ENCODE measurements at regions not wholly inside any gene's neighbourhood (a gene's known extent, or its start where the extent isn't known, plus 50 kb on each side); places are given as distances from the start of the nearest gene placed in this dataset.

DNA sequence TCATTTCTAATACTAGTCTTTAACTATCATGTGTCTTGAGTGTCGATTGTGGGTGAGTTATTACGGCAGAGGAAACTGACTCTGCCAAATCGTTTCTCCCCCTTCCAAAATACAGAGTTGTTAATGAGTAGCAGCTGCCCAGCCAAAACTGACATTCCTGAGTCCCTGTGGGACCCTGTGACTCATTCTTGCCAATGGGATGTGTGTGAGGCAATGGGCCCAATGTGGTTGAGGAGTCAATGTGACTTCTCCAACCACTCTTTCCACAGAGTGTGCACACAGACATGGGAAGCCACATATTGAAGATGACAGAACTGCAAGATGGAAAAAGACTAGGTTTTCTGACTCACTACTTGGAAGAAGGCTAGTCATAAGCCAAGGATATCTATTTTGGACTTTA lies 434.7 kb downstream of the DTWD2 start:
- no peak for DNase-seq (ENCODE audit: low spot score)
- H3K9me3 Mint-ChIP-seq: no peaks in the 10 kb centered on the region
- H3K27ac Mint-ChIP-seq: no peak overlapping the region
- no peak overlapping the region for H3K4me3 Mint-ChIP-seq
- intact Hi-C loops (cut with micrococcal nuclease): no loop called here
- H3K4me1 Mint-ChIP-seq (ENCODE audit: low read depth): no peaks in the 10 kb centered on the region
- H3K36me3 Mint-ChIP-seq (ENCODE audit: low read depth): no peaks in the 10 kb centered on the region
- H3K27me3 Mint-ChIP-seq (ENCODE audit: insufficient read depth): no peaks in the 10 kb centered on the region

DNA sequence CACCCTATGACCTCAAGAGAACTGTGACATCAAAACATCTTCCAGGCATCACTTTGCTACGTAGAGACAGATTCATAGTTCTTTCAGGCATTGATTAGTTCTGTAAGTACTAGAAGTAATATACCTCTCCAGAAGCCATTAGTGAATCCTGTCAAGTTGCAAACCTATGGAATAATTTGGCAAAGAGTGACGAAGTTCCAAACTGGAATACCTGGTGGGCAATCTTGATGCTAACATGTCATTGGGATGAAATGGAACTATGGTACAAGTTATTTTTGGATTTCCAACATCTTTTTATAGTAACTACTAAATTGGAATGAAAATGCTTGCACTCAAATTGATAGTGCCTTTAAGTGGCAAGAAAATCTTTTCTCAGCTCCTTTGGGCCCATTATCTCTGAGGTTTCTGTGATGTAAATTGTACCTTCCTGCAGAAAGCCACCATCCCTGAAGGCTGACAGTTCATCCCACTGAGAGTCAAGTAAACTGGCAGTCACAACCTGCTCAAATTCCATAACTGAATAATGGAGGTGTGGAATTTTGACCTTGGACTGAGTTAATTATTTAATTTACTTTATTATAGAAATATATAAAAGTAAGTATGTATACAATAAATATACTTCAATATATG lies 435.5 kb downstream of the DTWD2 start:
- DNase-seq (ENCODE audit: low spot score): no peak
- Mint-ChIP-seq H3K4me1 (ENCODE audit: low read depth) (no peaks in the 10 kb centered on the region), H3K4me3 (no peak overlapping the region), H3K27me3 (ENCODE audit: insufficient read depth) (no peaks in the 10 kb centered on the region), H3K27ac (no peak overlapping the region), H3K36me3 (ENCODE audit: low read depth) (no peaks in the 10 kb centered on the region), H3K9me3 (no peaks in the 10 kb centered on the region)
- intact Hi-C loops (cut with micrococcal nuclease): no loop called here

DNA sequence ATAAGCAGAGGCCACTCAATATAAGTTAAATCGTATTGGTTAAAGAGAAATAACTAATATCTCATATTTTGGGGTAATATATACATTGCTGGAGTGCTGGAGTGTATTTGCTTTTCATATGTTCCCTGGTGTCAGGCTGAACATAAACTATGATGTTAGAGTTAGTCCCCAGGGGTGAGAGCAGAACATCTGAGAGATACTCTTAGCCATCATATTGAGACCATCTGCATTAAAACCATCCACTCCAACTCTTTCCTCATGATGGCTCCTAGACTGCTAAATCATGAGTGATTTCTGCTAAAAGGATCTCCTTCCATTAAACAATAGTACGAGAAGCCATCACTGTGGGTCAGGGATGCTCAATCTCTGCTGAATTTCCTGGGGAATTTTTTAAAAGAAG lies 436.2 kb downstream of the DTWD2 start:
- H3K4me1 Mint-ChIP-seq (ENCODE audit: low read depth): no peaks in the 10 kb centered on the region
- H3K27me3 Mint-ChIP-seq (ENCODE audit: insufficient read depth): no peaks in the 10 kb centered on the region
- H3K27ac Mint-ChIP-seq: no peak overlapping the region
- intact Hi-C loops (cut with micrococcal nuclease): no loop called here
- H3K36me3 Mint-ChIP-seq (ENCODE audit: low read depth): no peaks in the 10 kb centered on the region
- no peak for DNase-seq (ENCODE audit: low spot score)
- no peak overlapping the region for H3K4me3 Mint-ChIP-seq
- H3K9me3 Mint-ChIP-seq: no peaks in the 10 kb centered on the region

DNA sequence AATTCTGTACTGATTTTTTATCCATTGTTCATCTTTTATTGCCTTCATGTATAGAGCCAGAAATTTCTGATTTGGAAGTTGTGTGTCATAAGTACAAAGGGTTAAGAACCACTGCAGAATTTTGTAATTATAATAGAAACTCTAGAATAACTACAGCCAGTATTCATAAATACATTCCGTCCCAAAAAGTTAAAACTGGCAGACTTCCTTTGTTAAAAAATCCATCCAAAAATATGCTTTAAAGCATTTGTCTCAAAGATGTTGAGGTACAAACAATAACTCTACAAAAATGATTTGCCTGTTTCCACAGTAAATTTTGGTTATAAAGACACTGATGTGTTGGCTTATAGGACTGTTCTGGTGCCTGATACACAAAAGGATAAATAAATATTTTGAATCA lies 436.6 kb downstream of the DTWD2 start:
- no peaks in the 10 kb centered on the region for H3K36me3 Mint-ChIP-seq (ENCODE audit: low read depth)
- H3K27ac Mint-ChIP-seq: no peak overlapping the region
- intact Hi-C loops (cut with micrococcal nuclease): no loop called here
- H3K4me1 Mint-ChIP-seq (ENCODE audit: low read depth): no peaks in the 10 kb centered on the region
- no peaks in the 10 kb centered on the region for H3K27me3 Mint-ChIP-seq (ENCODE audit: insufficient read depth)
- DNase-seq (ENCODE audit: low spot score): no peak
- no peak overlapping the region for H3K4me3 Mint-ChIP-seq
- no peaks in the 10 kb centered on the region for H3K9me3 Mint-ChIP-seq

DNA sequence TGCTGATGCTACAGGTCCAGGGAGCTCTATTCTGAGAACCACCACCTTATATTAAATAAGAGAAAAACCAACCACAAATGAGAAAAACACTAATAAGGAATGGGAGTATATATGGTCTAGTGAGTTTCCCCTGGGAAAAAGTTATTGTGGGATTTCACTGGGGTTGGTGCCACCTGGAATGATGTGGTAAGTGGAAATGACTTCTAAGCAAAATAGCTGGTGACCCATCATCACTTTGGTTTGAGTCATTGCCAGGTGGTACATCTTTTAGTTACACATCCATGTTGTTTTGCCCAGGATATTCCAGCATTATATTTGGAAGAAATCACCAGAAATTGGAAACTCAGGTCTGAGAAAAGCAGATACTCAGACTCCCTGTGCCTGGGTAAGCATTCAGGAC lies 437.3 kb downstream of the DTWD2 start:
- Mint-ChIP-seq H3K9me3 (no peaks in the 10 kb centered on the region), H3K36me3 (ENCODE audit: low read depth) (no peaks in the 10 kb centered on the region), H3K27me3 (ENCODE audit: insufficient read depth) (no peaks in the 10 kb centered on the region), H3K27ac (no peak overlapping the region), H3K4me1 (ENCODE audit: low read depth) (no peaks in the 10 kb centered on the region), H3K4me3 (no peak overlapping the region)
- no peak for DNase-seq (ENCODE audit: low spot score)
- intact Hi-C loops (cut with micrococcal nuclease): no loop called here

DNA sequence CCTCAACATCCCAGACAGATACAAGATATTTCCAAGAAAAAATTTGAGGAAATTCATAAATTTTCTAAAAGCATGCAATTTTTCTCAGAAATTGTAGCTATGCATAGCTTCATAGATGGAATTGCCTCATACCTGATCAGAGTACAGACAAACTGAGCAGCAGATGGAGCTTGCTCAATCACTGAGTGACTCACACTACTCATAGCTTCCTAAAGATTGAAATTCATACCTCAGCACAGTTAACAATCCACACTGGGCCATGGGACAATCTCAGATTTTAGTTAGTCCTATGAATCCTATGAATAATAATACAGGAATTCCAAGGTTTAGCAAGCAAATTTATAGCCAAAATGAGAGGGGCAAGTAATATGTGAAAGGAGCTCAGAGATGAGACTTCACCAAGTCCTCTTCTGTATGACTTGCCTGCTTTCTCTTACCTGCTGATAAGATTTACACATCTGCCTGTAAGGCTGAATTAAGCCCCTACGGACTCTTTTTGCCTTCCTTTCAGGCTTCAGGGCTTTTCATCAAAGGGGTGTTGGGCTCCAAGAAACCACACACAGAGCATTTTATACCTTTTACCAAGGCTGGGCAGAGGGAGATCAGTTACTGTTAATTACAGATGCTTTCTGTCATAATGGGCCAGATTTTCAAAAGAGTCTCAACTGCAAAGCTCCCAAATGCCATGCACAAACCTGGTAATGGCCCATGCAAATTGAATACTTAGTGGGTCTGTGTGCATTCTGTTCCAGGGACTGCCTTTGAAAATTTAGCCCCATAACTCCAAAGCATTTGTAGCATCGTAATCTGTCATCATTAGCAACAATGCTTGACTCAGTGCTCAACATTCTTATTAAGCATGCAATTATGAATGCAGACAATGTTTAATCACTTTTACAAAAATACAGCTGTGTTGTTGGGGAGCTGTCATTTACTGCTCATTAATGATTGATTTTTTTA lies 439.3 kb downstream of the DTWD2 start:
- Mint-ChIP-seq H3K27me3 (ENCODE audit: insufficient read depth) (no peaks in the 10 kb centered on the region), H3K4me3 (no peak overlapping the region), H3K4me1 (ENCODE audit: low read depth) (no peaks in the 10 kb centered on the region), H3K9me3 (no peaks in the 10 kb centered on the region), H3K36me3 (ENCODE audit: low read depth) (no peaks in the 10 kb centered on the region), H3K27ac (no peak overlapping the region)
- intact Hi-C loops (cut with micrococcal nuclease): no loop called here
- DNase-seq (ENCODE audit: low spot score): no peak

DNA sequence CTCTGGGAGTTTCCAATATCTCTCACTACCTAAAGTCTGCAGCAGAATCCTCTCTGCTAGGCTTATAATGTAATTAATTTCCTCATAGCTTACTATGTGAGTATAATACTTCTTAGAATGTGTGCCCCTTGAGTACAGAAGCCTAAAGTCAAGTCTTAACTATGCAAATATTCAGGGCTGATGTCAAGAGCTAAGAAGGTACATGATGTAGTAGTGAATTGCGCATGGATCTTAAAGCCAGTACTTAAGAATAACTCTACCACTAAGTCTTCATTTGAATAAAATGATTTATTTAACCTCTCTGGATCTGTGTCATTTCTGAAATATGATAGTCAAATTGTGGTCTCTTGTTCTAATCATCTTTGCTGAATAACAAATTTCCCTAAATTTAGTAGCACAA lies 442.9 kb downstream of the DTWD2 start:
- no peak overlapping the region for H3K27ac Mint-ChIP-seq
- DNase-seq (ENCODE audit: low spot score): no peak
- no peaks in the 10 kb centered on the region for H3K27me3 Mint-ChIP-seq (ENCODE audit: insufficient read depth)
- H3K36me3 Mint-ChIP-seq (ENCODE audit: low read depth): no peaks in the 10 kb centered on the region
- no peaks in the 10 kb centered on the region for H3K4me1 Mint-ChIP-seq (ENCODE audit: low read depth)
- intact Hi-C loops (cut with micrococcal nuclease): no loop called here
- H3K9me3 Mint-ChIP-seq: no peaks in the 10 kb centered on the region
- no peak overlapping the region for H3K4me3 Mint-ChIP-seq

DNA sequence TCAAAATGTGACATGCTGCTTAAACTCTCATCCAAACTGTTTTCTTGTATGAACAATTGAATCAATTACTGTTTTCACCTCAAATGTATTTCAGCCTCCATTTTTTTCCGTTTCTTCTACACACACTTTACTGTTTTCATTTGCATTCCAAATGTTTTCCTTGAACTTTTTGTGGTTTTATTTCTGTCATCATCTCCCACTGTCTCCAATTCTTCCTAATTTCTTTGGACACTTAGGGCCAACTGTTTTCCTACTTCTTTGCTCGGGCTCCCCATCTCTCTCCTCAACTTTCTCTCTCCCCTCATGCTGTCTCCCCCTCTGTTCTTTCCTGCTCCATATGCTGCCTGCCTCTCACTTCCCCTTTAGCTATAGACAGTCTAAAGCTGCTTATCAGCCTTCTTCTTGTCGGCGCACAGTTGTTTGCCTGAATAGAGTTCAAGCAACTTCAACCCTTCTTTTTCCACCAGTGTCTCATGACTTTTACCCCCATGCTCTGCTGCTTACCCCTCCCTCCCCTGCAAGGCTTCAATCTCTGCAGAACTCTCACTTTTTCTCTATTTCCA lies 443.4 kb downstream of the DTWD2 start:
- Mint-ChIP-seq H3K27ac (no peak overlapping the region), H3K4me3 (no peak overlapping the region), H3K4me1 (ENCODE audit: low read depth) (no peaks in the 10 kb centered on the region), H3K36me3 (ENCODE audit: low read depth) (no peaks in the 10 kb centered on the region), H3K27me3 (ENCODE audit: insufficient read depth) (no peaks in the 10 kb centered on the region), H3K9me3 (no peaks in the 10 kb centered on the region)
- DNase-seq (ENCODE audit: low spot score): no peak
- intact Hi-C loops (cut with micrococcal nuclease): no loop called here

DNA sequence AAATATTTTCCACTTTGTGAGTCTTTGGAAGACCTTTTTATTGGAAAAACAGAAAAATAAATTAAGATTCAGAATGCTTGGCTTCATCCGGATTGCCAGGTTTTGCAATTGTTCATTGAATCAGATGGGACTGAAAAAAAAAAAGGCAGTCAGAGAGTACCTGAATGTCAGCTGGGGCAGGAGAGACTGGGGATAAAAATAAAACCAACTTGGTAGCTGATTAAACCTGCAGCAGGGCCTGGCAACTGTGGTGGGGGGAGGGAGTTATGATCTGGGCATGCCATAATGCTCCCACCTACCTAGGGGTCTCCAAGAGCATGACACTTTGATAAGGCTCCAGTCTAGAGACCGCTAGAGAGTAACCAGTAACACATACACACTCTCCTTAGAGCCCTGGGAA lies 454.4 kb downstream of the DTWD2 start:
- H3K27ac Mint-ChIP-seq: no peak overlapping the region
- no peak for DNase-seq (ENCODE audit: low spot score)
- no peaks in the 10 kb centered on the region for H3K9me3 Mint-ChIP-seq
- no peaks in the 10 kb centered on the region for H3K27me3 Mint-ChIP-seq (ENCODE audit: insufficient read depth)
- H3K4me1 Mint-ChIP-seq (ENCODE audit: low read depth): no peaks in the 10 kb centered on the region
- no peak overlapping the region for H3K4me3 Mint-ChIP-seq
- no peaks in the 10 kb centered on the region for H3K36me3 Mint-ChIP-seq (ENCODE audit: low read depth)
- intact Hi-C loops (cut with micrococcal nuclease): no loop called here

DNA sequence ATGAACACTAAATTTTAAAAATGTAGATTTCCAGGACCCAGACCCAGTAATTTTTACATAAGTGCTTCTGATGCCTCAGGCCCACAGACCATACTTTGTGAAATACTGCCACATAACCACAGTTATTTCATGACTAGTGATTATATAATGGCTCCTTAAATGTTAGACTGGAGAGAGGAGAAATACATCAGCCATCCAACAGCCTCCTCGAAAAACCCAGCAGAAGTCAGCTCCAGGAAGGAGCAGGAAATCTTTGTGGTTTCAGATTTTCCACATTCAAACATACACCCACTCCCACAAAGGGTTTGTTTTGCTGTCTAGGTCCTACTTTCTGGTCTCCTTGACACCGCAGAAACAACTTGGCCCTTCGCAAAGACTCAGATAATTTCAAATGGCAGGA lies 455.2 kb downstream of the DTWD2 start:
- Mint-ChIP-seq H3K4me1 (ENCODE audit: low read depth) (no peaks in the 10 kb centered on the region), H3K4me3 (no peak overlapping the region), H3K27ac (no peak overlapping the region), H3K9me3 (no peaks in the 10 kb centered on the region), H3K36me3 (ENCODE audit: low read depth) (no peaks in the 10 kb centered on the region), H3K27me3 (ENCODE audit: insufficient read depth) (no peaks in the 10 kb centered on the region)
- intact Hi-C loops (cut with micrococcal nuclease): no loop called here
- no peak for DNase-seq (ENCODE audit: low spot score)

DNA sequence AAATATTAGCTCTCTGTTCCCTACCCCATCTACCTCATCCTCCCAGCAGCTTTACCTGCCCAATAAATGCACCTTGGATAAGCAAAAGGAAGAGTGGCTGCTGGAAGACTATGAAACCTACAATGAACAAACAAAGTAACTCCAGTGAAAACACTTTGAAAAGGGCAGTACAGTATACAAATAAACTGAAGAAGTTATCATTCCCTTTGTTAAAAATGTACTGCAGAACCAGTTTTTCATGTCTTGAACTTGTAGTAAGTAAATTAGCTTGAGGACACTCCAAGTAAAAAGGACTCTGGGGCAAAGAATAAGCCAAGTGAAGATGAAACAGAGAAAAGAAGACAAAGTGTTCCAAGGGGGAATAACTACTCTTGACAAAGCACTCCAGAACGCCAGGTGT lies 457.1 kb downstream of the DTWD2 start:
- no peaks in the 10 kb centered on the region for H3K36me3 Mint-ChIP-seq (ENCODE audit: low read depth)
- H3K27ac Mint-ChIP-seq: no peak overlapping the region
- intact Hi-C loops (cut with micrococcal nuclease): no loop called here
- H3K4me3 Mint-ChIP-seq: no peak overlapping the region
- DNase-seq (ENCODE audit: low spot score): no peak
- no peaks in the 10 kb centered on the region for H3K9me3 Mint-ChIP-seq
- H3K27me3 Mint-ChIP-seq (ENCODE audit: insufficient read depth): no peaks in the 10 kb centered on the region
- no peaks in the 10 kb centered on the region for H3K4me1 Mint-ChIP-seq (ENCODE audit: low read depth)

DNA sequence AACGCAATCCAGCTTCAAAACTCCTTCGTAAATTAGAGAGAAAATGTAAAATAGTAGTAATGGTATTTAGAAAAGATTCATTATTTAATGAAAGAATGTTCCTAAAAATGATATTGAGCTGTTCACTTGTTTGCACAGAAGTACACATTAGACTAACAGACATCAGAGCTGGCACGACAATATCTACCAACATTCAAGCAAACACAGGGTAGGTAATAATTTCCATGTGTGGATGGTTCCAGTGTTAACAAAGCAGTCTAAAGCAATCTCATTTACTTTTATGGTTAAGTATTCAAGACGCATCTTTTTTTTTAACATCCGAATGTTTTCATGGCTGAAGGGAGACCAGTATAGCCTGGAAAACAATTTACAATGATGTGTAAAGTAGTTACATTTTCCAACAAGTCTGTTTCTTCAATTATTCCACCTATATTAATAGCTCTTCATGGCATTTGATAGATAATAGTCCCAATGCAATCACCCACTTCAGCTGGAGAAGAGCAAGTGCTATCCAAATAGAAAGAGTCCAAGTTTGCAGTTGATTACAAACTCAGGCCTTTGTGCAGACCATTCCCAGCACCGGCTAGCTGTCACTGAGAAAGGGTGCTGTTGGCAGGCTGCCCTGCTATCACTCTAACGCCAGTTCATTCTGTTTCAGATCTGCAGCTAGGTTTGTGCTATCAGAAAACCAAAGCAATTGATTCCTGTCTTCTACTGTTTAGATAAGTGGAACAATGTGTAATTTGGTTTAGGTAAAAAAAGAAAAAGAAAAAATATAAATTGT lies 458.8 kb downstream of the DTWD2 start:
- no peaks in the 10 kb centered on the region for H3K36me3 Mint-ChIP-seq (ENCODE audit: low read depth)
- intact Hi-C loops (cut with micrococcal nuclease): no loop called here

DNA sequence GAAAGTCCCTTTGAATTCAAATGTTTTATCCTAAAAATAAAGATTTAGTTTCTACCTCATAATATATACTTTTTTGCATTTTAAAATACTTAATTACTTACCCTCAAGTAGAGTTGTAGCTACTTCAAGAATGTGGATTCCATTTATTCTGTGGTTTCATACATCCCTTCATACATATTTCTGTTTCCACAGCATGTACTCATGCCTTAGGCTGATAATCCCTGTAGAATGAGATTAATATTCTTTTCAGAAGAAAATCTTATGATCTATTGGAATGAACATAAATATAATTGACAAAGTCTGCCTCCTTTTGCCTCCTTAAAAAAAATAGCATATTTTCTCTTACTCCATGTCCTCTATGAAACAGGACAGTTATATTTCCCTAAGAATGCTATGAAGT lies 465.7 kb downstream of the DTWD2 start:
- no peak overlapping the region for H3K4me3 Mint-ChIP-seq

More for the DNA sequence above, 458.8 kb downstream of the DTWD2 start:
- H3K4me3 Mint-ChIP-seq: no peak overlapping the region
- H3K9me3 Mint-ChIP-seq: no peaks in the 10 kb centered on the region
- H3K27me3 Mint-ChIP-seq (ENCODE audit: insufficient read depth): no peaks in the 10 kb centered on the region
- no peak for DNase-seq (ENCODE audit: low spot score)
- H3K27ac Mint-ChIP-seq: no peak overlapping the region
- no peaks in the 10 kb centered on the region for H3K4me1 Mint-ChIP-seq (ENCODE audit: low read depth)

More for the DNA sequence above, 465.7 kb downstream of the DTWD2 start:
- no peaks in the 10 kb centered on the region for H3K27me3 Mint-ChIP-seq (ENCODE audit: insufficient read depth)
- DNase-seq (ENCODE audit: low spot score): no peak
- intact Hi-C loops (cut with micrococcal nuclease): no loop called here
- H3K36me3 Mint-ChIP-seq (ENCODE audit: low read depth): no peaks in the 10 kb centered on the region
- H3K9me3 Mint-ChIP-seq: no peaks in the 10 kb centered on the region
- no peaks in the 10 kb centered on the region for H3K4me1 Mint-ChIP-seq (ENCODE audit: low read depth)
- no peak overlapping the region for H3K27ac Mint-ChIP-seq
